WTC11 (cell line): ENCODE measurements at regions not wholly inside any gene's neighbourhood (a gene's known extent, or its start where the extent isn't known, plus 50 kb on each side); places are given as distances from the start of the nearest gene placed in this dataset.

ENCODE experiments used
- ATAC-seq: fragments of 200-7000 bp; cut with Tn5 transposase; 2 replicates; pipeline ENCODE4 v1.10.0; 2021; ENCODE audit warnings: mild to moderate bottlenecking, moderate library complexity
- CTCF ChIA-PET: fragments of 300-600 bp; sonication (Branson Sonifier 250); formaldehyde crosslinking; loops from one replicate; lab custom pipeline; 2021; ENCODE audit warnings: antibody characterized with exemption; lab: Charles Lee
- POLR2A ChIA-PET: fragments of 350-600 bp; sonication (Branson Sonifier 250); formaldehyde crosslinking; loops from one replicate; lab custom pipeline; 2021; ENCODE audit warnings: antibody characterized with exemption; lab: Charles Lee
- DNase-seq: peaks from one replicate; pipeline ENCODE4 v3.0.0; 2021; ENCODE audit warnings: low spot score
- H3K27ac Mint-ChIP-seq: 2 replicates; pipeline ENCODE4 v1.8.0; 2021; ENCODE audit warnings: mixed read lengths
- H3K27me3 Mint-ChIP-seq: 2 replicates; pipeline ENCODE4 v1.8.0; 2021; ENCODE audit warnings: low read depth, mild to moderate bottlenecking, moderate library complexity, mixed read lengths
- H3K36me3 Mint-ChIP-seq: 2 replicates; pipeline ENCODE4 v1.8.0; 2021; ENCODE audit warnings: mixed read lengths
- H3K4me1 Mint-ChIP-seq: 2 replicates; pipeline ENCODE4 v1.8.0; 2022; ENCODE audit warnings: mixed read lengths
- H3K4me3 Mint-ChIP-seq: 2 replicates; pipeline ENCODE4 v1.8.0; 2021; ENCODE audit warnings: mild to moderate bottlenecking, moderate library complexity, mixed read lengths
- H3K9me3 Mint-ChIP-seq: 2 replicates; pipeline ENCODE4 v1.8.0; 2021; ENCODE audit warnings: mixed read lengths
- ATF6 ChIP-seq: sonication (generic); formaldehyde crosslinking; IDR thresholded peaks from 2 replicates; pipeline ENCODE4 v1.8.1; 2023; ENCODE audit warnings: mild to moderate bottlenecking, missing genetic modification reagents
- E2F4 ChIP-seq: sonication (generic); formaldehyde crosslinking; IDR thresholded peaks from 2 replicates; pipeline ENCODE4 v1.8.1; 2022; ENCODE audit warnings: low read depth, mild to moderate bottlenecking, moderate library complexity, missing genetic modification reagents, borderline replicate concordance
- ELF4 ChIP-seq: sonication (generic); formaldehyde crosslinking; IDR thresholded peaks from 2 replicates; pipeline ENCODE4 v1.8.1; 2022; ENCODE audit warnings: low read depth, mild to moderate bottlenecking, moderate library complexity, missing genetic modification reagents
- EMX1 ChIP-seq: fragments of 250-450 bp; sonication (Bioruptor Pico); IDR thresholded peaks from 2 replicates; pipeline ENCODE4 v1.8.0; 2021; ENCODE audit warnings: mild to moderate bottlenecking
- FOXK1 ChIP-seq: sonication (generic); formaldehyde crosslinking; IDR thresholded peaks from 2 replicates; pipeline ENCODE4 v1.8.0; 2022; ENCODE audit warnings: mild to moderate bottlenecking, moderate library complexity, missing genetic modification reagents
- GTF2I ChIP-seq: fragments of 250-450 bp; sonication (Bioruptor Pico); conservative IDR thresholded peaks from 2 replicates; pipeline ENCODE4 v1.4.0; 2021; ENCODE audit warnings: mild to moderate bottlenecking
- MXD4 ChIP-seq: fragments of 250-450 bp; sonication (Bioruptor Pico); IDR thresholded peaks from 2 replicates; pipeline ENCODE4 v1.8.0; 2021; ENCODE audit warnings: mild to moderate bottlenecking, moderate library complexity, borderline replicate concordance
- MYBL2 ChIP-seq: sonication (generic); formaldehyde crosslinking; IDR thresholded peaks from 2 replicates; pipeline ENCODE4 v1.8.1; 2023; ENCODE audit warnings: mild to moderate bottlenecking, moderate library complexity, missing genetic modification reagents
- NFE2L1 ChIP-seq: sonication (generic); formaldehyde crosslinking; IDR thresholded peaks from 2 replicates; pipeline ENCODE4 v1.8.1; 2023; ENCODE audit warnings: missing genetic modification reagents
- NR2C2 ChIP-seq: sonication (generic); formaldehyde crosslinking; IDR thresholded peaks from 2 replicates; pipeline ENCODE4 v1.8.0; 2022; ENCODE audit warnings: mild to moderate bottlenecking, missing genetic modification reagents
- NR3C1 ChIP-seq: sonication (generic); formaldehyde crosslinking; conservative IDR thresholded peaks from 2 replicates; pipeline ENCODE4 v1.8.1; 2023; ENCODE audit warnings: low read depth, mild to moderate bottlenecking, missing genetic modification reagents
- PRRX2 ChIP-seq: fragments of 250-450 bp; sonication (Bioruptor Pico); IDR thresholded peaks from 2 replicates; pipeline ENCODE4 v1.8.0; 2021; ENCODE audit warnings: mild to moderate bottlenecking
- RORB ChIP-seq: fragments of 250-450 bp; sonication (Bioruptor Pico); IDR thresholded peaks from 2 replicates; pipeline ENCODE4 v1.9.0; 2021; ENCODE audit warnings: mild to moderate bottlenecking
- SMAD4 ChIP-seq: sonication (generic); formaldehyde crosslinking; IDR thresholded peaks from 2 replicates; pipeline ENCODE4 v1.8.0; 2022; ENCODE audit warnings: mild to moderate bottlenecking, missing genetic modification reagents
- TCF7 ChIP-seq: sonication (generic); formaldehyde crosslinking; IDR thresholded peaks from 2 replicates; pipeline ENCODE4 v1.8.0; 2022; ENCODE audit warnings: mild to moderate bottlenecking, low read depth, missing genetic modification reagents, moderate library complexity
- TEAD1 ChIP-seq: sonication (generic); formaldehyde crosslinking; IDR thresholded peaks from 2 replicates; pipeline ENCODE4 v1.8.0; 2022; ENCODE audit warnings: mild to moderate bottlenecking, missing genetic modification reagents
- TEAD4 ChIP-seq: sonication (generic); formaldehyde crosslinking; IDR thresholded peaks from 2 replicates; pipeline ENCODE4 v1.8.0; 2022; ENCODE audit warnings: mild to moderate bottlenecking, missing genetic modification reagents
- ZNF121 ChIP-seq: sonication (generic); formaldehyde crosslinking; IDR thresholded peaks from 2 replicates; pipeline ENCODE4 v1.8.0; 2023; ENCODE audit warnings: missing genetic modification reagents
- ZNF232 ChIP-seq: sonication (generic); formaldehyde crosslinking; IDR thresholded peaks from 2 replicates; pipeline ENCODE4 v1.8.0; 2022; ENCODE audit warnings: mild to moderate bottlenecking, missing genetic modification reagents
- ZNF263 ChIP-seq: sonication (generic); formaldehyde crosslinking; IDR thresholded peaks from 2 replicates; pipeline ENCODE4 v1.8.1; 2022; ENCODE audit warnings: low read depth, mild to moderate bottlenecking, moderate library complexity, missing genetic modification reagents
- ZNF317 ChIP-seq: sonication (generic); formaldehyde crosslinking; IDR thresholded peaks from 2 replicates; pipeline ENCODE4 v1.8.1; 2023; ENCODE audit warnings: low read depth, mild to moderate bottlenecking, moderate library complexity, missing genetic modification reagents, borderline replicate concordance
- ZNF396 ChIP-seq: fragments of 250-450 bp; sonication (Bioruptor Pico); IDR thresholded peaks from 2 replicates; pipeline ENCODE4 v1.8.0; 2021; ENCODE audit warnings: mild to moderate bottlenecking, moderate library complexity, borderline replicate concordance
- ZNF532 ChIP-seq: fragments of 250-450 bp; sonication (Bioruptor Pico); IDR thresholded peaks from 2 replicates; pipeline ENCODE4 v1.9.0; 2021; ENCODE audit warnings: mild to moderate bottlenecking, borderline replicate concordance
- ZNF671 ChIP-seq: fragments of 250-450 bp; sonication (Bioruptor Pico); IDR thresholded peaks from 2 replicates; pipeline ENCODE4 v1.8.0; 2021; ENCODE audit warnings: mild to moderate bottlenecking
- TF ChIP-seq, protein P1 (sequence below): sonication (generic); formaldehyde crosslinking; IDR thresholded peaks from 2 replicates; pipeline ENCODE4 v1.8.1; 2022; ENCODE audit warnings: mild to moderate bottlenecking, missing genetic modification reagents, moderate library complexity, borderline replicate concordance
- TF ChIP-seq, protein P2 (sequence below): sonication (generic); formaldehyde crosslinking; conservative IDR thresholded peaks from 2 replicates; pipeline ENCODE4 v1.8.1; 2022; ENCODE audit warnings: mild to moderate bottlenecking, missing genetic modification reagents
- TF ChIP-seq, protein P3 (sequence below): fragments of 250-450 bp; sonication (Bioruptor Pico); IDR thresholded peaks from 2 replicates; pipeline ENCODE4 v1.9.0; 2021; ENCODE audit warnings: mild to moderate bottlenecking

DNA sequence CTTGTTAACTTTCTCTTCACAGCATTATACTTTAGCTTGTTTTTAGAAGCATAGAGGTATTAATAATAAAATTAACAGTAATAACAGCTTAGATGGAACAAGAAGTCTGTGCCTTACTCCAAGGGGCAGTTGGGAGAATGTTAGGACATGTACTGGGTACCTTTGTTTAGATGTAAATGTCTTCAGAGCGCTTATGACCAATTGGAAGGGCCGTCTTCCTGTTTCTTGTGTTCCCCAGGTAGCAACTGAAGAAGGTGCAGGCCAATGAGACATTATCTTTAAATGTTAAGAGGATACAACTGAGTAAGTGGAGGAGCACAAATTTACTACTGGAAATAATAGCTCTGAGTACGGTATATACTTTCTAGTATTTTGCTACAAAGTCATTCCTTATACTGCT, 180.9 kb upstream of the SYT1 start:
- peaks cover 12% of the 10 kb centered on the region for H3K4me1 Mint-ChIP-seq
- ATAC-seq (peak; percentile 72), DNase-seq (no peak)
- H3K36me3 Mint-ChIP-seq = no peaks in the 10 kb centered on the region
- H3K27me3 Mint-ChIP-seq = no peaks in the 10 kb centered on the region; the same call in 1 of the 2 replicates
- H3K9me3 Mint-ChIP-seq = no peaks in the 10 kb centered on the region
- H3K4me3 Mint-ChIP-seq = no peak overlapping the region
- H3K27ac Mint-ChIP-seq = no peak overlapping the region
- CTCF ChIA-PET = no interaction called here
- POLR2A ChIA-PET = no interaction called here
- no peak for TF ChIP-seq MYBL2 (CRISPR knock-in tag)
- no peak for TF ChIP-seq SMAD4 (CRISPR knock-in tag)
- no peak for TF ChIP-seq NFE2L1
- no peak for TF ChIP-seq NR3C1 (CRISPR knock-in tag)
- TF ChIP-seq TEAD4 (CRISPR knock-in tag) = no peak
- TF ChIP-seq GTF2I (CRISPR knock-in tag) = no peak
- TF ChIP-seq FOXK1 (CRISPR knock-in tag) = no peak
- no peak for TF ChIP-seq TEAD1 (CRISPR knock-in tag)
- no peak for TF ChIP-seq ZNF671 (CRISPR knock-in tag)
- TF ChIP-seq ATF6 = no peak
- no peak for TF ChIP-seq EMX1 (CRISPR knock-in tag)
- TF ChIP-seq E2F4 = no peak
- no peak for TF ChIP-seq PRRX2
- no peak for TF ChIP-seq ZNF232 (CRISPR knock-in tag)
- no peak for TF ChIP-seq MXD4 (CRISPR knock-in tag)
- no peak for TF ChIP-seq ELF4 (CRISPR knock-in tag)
- TF ChIP-seq ZNF121 (CRISPR knock-in tag) = no peak
- TF ChIP-seq RORB (CRISPR knock-in tag) = no peak
- no peak for TF ChIP-seq ZNF317 (CRISPR knock-in tag)
- TF ChIP-seq ZNF396 (CRISPR knock-in tag) = no peak

DNA sequence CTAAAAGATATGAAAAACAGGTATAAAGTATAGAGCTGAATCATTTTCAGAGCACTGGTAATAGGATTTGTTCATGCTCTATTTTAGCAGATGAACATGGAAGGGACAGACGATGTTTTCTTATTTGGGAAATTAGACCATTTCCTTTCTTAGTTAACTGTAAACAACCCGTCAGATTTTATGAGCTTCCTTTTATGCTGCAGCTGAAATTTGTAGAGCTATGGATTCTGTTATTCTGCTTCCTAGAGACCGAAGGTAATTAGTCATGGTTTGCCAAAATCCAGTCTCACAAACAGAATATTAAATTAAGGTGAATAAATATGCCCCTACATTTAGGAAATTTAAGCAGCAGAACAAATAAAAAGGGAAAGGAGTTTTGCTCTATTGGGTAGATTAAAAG, 180.2 kb upstream of the SYT1 start:
- DNase-seq (no peak), ATAC-seq (no peak)
- Mint-ChIP-seq H3K4me1 (peaks cover 12% of the 10 kb centered on the region), H3K9me3 (no peaks in the 10 kb centered on the region), H3K27me3 (no peaks in the 10 kb centered on the region; the same call in 1 of the 2 replicates), H3K36me3 (no peaks in the 10 kb centered on the region), H3K27ac (no peak overlapping the region), H3K4me3 (no peak overlapping the region)
- POLR2A ChIA-PET = no interaction called here
- CTCF ChIA-PET = no interaction called here
- TF ChIP-seq, protein P1, sequence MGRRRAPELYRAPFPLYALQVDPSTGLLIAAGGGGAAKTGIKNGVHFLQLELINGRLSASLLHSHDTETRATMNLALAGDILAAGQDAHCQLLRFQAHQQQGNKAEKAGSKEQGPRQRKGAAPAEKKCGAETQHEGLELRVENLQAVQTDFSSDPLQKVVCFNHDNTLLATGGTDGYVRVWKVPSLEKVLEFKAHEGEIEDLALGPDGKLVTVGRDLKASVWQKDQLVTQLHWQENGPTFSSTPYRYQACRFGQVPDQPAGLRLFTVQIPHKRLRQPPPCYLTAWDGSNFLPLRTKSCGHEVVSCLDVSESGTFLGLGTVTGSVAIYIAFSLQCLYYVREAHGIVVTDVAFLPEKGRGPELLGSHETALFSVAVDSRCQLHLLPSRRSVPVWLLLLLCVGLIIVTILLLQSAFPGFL (CRISPR knock-in tag) = no peak
- TF ChIP-seq MXD4 (CRISPR knock-in tag) (no peak), ZNF263 (CRISPR knock-in tag) (no peak), ATF6 (no peak), TCF7 (CRISPR knock-in tag) (no peak), ZNF532 (CRISPR knock-in tag) (no peak), NR2C2 (CRISPR knock-in tag) (no peak)
- TF ChIP-seq, protein P2, sequence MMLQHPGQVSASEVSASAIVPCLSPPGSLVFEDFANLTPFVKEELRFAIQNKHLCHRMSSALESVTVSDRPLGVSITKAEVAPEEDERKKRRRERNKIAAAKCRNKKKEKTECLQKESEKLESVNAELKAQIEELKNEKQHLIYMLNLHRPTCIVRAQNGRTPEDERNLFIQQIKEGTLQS (CRISPR knock-in tag) = no peak
- TF ChIP-seq, protein P3, sequence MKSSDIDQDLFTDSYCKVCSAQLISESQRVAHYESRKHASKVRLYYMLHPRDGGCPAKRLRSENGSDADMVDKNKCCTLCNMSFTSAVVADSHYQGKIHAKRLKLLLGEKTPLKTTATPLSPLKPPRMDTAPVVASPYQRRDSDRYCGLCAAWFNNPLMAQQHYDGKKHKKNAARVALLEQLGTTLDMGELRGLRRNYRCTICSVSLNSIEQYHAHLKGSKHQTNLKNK (CRISPR knock-in tag) = no peak
